Astrocyte (in vitro differentiated cells and primary cell): ENCODE measurements at regions not wholly inside any gene's neighbourhood (a gene's known extent, or its start where the extent isn't known, plus 50 kb on each side); places are given as distances from the start of the nearest gene placed in this dataset.

Source experiments
- DNase-seq: peaks from one replicate; pipeline ENCODE4 v3.0.0-alpha.2; 2010; ENCODE audit warnings: low read depth
- FAIRE-seq: peaks from 2 replicates; lab custom pipeline; 2011; peaks lifted over from hg19 to GRCh38; lab: Jason Lieb, UNC
- H2AFZ ChIP-seq: 2 replicates; pipeline ENCODE4 v1.6.0; 2012; ENCODE audit warnings: low read depth, low read length, inconsistent platforms
- H3K27ac ChIP-seq: 2 replicates; pipeline ENCODE4 v1.5.1; 2011; ENCODE audit warnings: low read depth, low read length, inconsistent platforms
- H3K27me3 ChIP-seq: 2 replicates; pipeline ENCODE4 v1.6.0; 2011; ENCODE audit warnings: low read length, inconsistent platforms; ENCODE audit not compliant: insufficient read depth
- H3K36me3 ChIP-seq: 2 replicates; pipeline ENCODE4 v1.5.1; 2011; ENCODE audit warnings: low read length, inconsistent platforms; ENCODE audit not compliant: insufficient read depth
- H3K4me1 ChIP-seq: 2 replicates; pipeline ENCODE4 v1.5.1; 2011; ENCODE audit warnings: low read length, inconsistent platforms; ENCODE audit not compliant: insufficient read depth
- H3K4me2 ChIP-seq: 2 replicates; pipeline ENCODE4 v1.6.0; 2012; ENCODE audit warnings: low read length, inconsistent platforms
- H3K4me3 ChIP-seq: 2 replicates; pipeline ENCODE4 v1.5.1; 2011; ENCODE audit warnings: low read depth, mild to moderate bottlenecking, low read length, inconsistent platforms; ENCODE audit not compliant: insufficient read depth
- H3K79me2 ChIP-seq: 2 replicates; pipeline ENCODE4 v1.6.0; 2012; ENCODE audit warnings: mild to moderate bottlenecking, low read length, inconsistent platforms; ENCODE audit not compliant: insufficient read depth
- H3K9ac ChIP-seq: 2 replicates; pipeline ENCODE4 v1.6.0; 2012; ENCODE audit warnings: mild to moderate bottlenecking, low read length, inconsistent platforms
- H3K9me3 ChIP-seq: 2 replicates; pipeline ENCODE4 v1.5.1; 2012; ENCODE audit warnings: low read depth, mild to moderate bottlenecking, low read length, inconsistent platforms; ENCODE audit not compliant: insufficient read depth
- H4K20me1 ChIP-seq: 2 replicates; pipeline ENCODE4 v1.6.0; 2012; ENCODE audit warnings: low read length, inconsistent platforms; ENCODE audit not compliant: insufficient read depth
- H3K27ac Mint-ChIP-seq: one replicate; pipeline ENCODE4 v1.8.0; 2021; ENCODE audit warnings: mild to moderate bottlenecking, mixed read lengths; ENCODE audit not compliant: unreplicated experiment
- H3K27me3 Mint-ChIP-seq: one replicate; pipeline ENCODE4 v1.8.0; 2021; ENCODE audit warnings: low read depth, mixed read lengths; ENCODE audit not compliant: unreplicated experiment
- H3K36me3 Mint-ChIP-seq: one replicate; pipeline ENCODE4 v1.8.0; 2021; ENCODE audit warnings: low read depth, mixed read lengths; ENCODE audit not compliant: unreplicated experiment
- H3K4me1 Mint-ChIP-seq: one replicate; pipeline ENCODE4 v1.8.0; 2021; ENCODE audit warnings: low read depth, mixed read lengths; ENCODE audit not compliant: unreplicated experiment
- H3K4me3 Mint-ChIP-seq: one replicate; pipeline ENCODE4 v1.8.0; 2021; ENCODE audit warnings: mild to moderate bottlenecking, moderate library complexity, mixed read lengths; ENCODE audit not compliant: unreplicated experiment
- H3K9me3 Mint-ChIP-seq: one replicate; pipeline ENCODE4 v1.8.0; 2021; ENCODE audit warnings: mild to moderate bottlenecking, mixed read lengths; ENCODE audit not compliant: unreplicated experiment
- EZH2 ChIP-seq: IDR thresholded peaks from 2 replicates; pipeline ENCODE4 v1.6.1; 2012; ENCODE audit warnings: mild to moderate bottlenecking, low read length, inconsistent platforms; ENCODE audit not compliant: insufficient read depth
- TF ChIP-seq, protein P1 (sequence below): IDR thresholded peaks from 2 replicates; pipeline ENCODE4 v1.5.1; 2011; ENCODE audit warnings: low read depth, mild to moderate bottlenecking, inconsistent platforms, low read length, moderate library complexity; ENCODE audit not compliant: insufficient read depth

DNA sequence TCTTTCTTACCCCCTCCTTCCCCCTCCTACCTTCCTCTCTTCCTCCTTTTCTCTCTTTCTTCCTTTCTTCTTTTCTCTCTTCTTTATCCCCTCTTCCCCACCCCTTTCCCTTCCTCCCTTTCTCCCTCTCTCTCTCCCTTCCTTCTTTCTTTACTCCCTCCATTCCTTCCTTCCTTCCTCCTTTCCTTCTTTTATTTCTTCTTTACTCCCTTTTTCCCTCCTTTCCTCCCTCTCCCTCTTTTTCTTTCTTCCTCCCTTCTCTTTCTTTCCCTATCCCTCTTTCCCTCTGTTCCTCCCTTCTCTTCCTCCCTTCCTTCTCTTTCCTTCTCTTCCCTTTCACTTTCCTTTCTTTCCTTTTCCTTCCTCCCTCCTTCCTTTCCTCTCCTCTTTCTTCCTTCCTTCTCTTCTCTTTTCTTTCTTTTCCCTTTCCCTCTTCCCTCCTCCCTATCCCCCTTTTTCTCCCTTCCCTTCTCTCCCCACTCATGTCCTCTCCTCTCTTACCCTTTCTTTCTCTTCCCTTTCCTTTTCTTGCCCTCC is 302.3 kb upstream of the TBX3 start:
- Histone ChIP-seq H3K4me3 (no peak overlapping the region), H4K20me1 (no peaks in the 10 kb centered on the region), H3K36me3 (no peaks in the 10 kb centered on the region), H3K4me2 (no peak overlapping the region), H3K4me1 (no peaks in the 10 kb centered on the region), H3K79me2 (no peaks in the 10 kb centered on the region), H3K9me3 (no peaks in the 10 kb centered on the region), H3K27ac (no peak overlapping the region), H3K9ac (no peak overlapping the region), H2AFZ (no peak overlapping the region), H3K27me3 (no peaks in the 10 kb centered on the region)
- Mint-ChIP-seq H3K9me3 (peaks cover 1% of the 10 kb centered on the region), H3K4me3 (no peak overlapping the region), H3K27ac (no peak overlapping the region), H3K27me3 (peaks cover 17% of the 10 kb centered on the region), H3K4me1 (no peaks in the 10 kb centered on the region), H3K36me3 (no peaks in the 10 kb centered on the region)
- TF ChIP-seq EZH2 = no peak
- TF ChIP-seq, protein P1, sequence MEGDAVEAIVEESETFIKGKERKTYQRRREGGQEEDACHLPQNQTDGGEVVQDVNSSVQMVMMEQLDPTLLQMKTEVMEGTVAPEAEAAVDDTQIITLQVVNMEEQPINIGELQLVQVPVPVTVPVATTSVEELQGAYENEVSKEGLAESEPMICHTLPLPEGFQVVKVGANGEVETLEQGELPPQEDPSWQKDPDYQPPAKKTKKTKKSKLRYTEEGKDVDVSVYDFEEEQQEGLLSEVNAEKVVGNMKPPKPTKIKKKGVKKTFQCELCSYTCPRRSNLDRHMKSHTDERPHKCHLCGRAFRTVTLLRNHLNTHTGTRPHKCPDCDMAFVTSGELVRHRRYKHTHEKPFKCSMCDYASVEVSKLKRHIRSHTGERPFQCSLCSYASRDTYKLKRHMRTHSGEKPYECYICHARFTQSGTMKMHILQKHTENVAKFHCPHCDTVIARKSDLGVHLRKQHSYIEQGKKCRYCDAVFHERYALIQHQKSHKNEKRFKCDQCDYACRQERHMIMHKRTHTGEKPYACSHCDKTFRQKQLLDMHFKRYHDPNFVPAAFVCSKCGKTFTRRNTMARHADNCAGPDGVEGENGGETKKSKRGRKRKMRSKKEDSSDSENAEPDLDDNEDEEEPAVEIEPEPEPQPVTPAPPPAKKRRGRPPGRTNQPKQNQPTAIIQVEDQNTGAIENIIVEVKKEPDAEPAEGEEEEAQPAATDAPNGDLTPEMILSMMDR = no peak
- FAIRE-seq (no peak), DNase-seq (no peak)

DNA sequence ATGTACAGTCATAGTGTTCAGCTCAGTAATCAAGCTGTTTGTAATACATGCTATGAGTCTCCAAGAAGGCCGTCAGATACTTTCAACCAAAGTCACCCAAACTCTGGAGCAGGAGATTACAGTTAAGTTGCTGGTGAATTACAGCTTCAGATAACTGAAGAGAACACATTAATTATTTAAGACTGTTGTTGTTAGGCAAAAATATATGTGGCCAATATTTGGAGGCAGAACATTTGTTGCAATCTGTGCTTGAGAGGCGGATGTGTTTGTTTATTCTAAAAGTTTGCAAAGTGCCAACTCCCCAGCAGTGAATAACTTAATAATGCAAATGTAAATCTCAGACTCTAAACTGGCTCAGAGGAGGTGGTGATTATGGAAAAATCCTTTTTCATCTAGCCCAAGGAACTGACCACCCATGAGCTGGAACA is 300.7 kb upstream of the TBX3 start:
- Mint-ChIP-seq H3K27me3 (peaks cover 17% of the 10 kb centered on the region), H3K4me1 (no peaks in the 10 kb centered on the region)

DNA sequence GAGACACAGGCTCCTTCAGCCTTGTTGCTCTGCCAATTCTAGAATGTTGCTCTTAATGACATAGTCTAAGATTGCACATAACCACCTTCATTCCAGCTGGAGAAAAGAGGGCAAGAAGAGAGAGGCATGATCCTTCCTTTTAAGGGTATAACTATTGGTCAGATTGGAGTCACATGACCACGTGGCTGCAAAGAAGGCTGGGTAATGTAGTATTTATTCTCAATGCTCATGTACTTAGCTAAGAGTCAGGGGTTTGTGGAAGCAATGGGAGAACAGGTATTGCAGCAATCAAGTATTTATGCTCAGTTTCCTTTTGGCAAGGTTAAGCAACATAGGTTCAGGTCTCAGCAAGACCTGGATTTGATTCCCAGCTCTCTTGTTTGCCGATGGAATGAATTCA is 298.8 kb upstream of the TBX3 start:
- no peaks in the 10 kb centered on the region for H3K27me3 ChIP-seq
- H3K4me3 Mint-ChIP-seq = no peak overlapping the region
- FAIRE-seq (no peak), DNase-seq (no peak)
- H3K4me1 Mint-ChIP-seq = no peaks in the 10 kb centered on the region
- H3K36me3 Mint-ChIP-seq = no peaks in the 10 kb centered on the region
- no peak overlapping the region for H3K27ac ChIP-seq
- no peaks in the 10 kb centered on the region for H3K36me3 ChIP-seq
- no peaks in the 10 kb centered on the region for H3K9me3 ChIP-seq
- no peak overlapping the region for H3K4me2 ChIP-seq
- no peak overlapping the region for H2AFZ ChIP-seq
- H4K20me1 ChIP-seq = no peaks in the 10 kb centered on the region
- no peak for TF ChIP-seq EZH2
- TF ChIP-seq, protein P1 = no peak
- no peak overlapping the region for H3K4me3 ChIP-seq
- H3K9me3 Mint-ChIP-seq = peaks cover 1% of the 10 kb centered on the region
- no peaks in the 10 kb centered on the region for H3K4me1 ChIP-seq
- no peak overlapping the region for H3K27ac Mint-ChIP-seq
- peaks cover 17% of the 10 kb centered on the region for H3K27me3 Mint-ChIP-seq
- H3K79me2 ChIP-seq = no peaks in the 10 kb centered on the region
- H3K9ac ChIP-seq = no peak overlapping the region

More for the DNA sequence above, 300.7 kb upstream of the TBX3 start:
- DNase-seq (no peak), FAIRE-seq (no peak)
- Histone ChIP-seq H3K27ac (no peak overlapping the region), H3K27me3 (no peaks in the 10 kb centered on the region), H3K9me3 (no peaks in the 10 kb centered on the region), H2AFZ (no peak overlapping the region), H4K20me1 (no peaks in the 10 kb centered on the region), H3K36me3 (no peaks in the 10 kb centered on the region), H3K4me3 (no peak overlapping the region), H3K79me2 (no peaks in the 10 kb centered on the region), H3K4me1 (no peaks in the 10 kb centered on the region), H3K4me2 (no peak overlapping the region), H3K9ac (no peak overlapping the region)
- no peaks in the 10 kb centered on the region for H3K36me3 Mint-ChIP-seq
- peaks cover 1% of the 10 kb centered on the region for H3K9me3 Mint-ChIP-seq
- no peak overlapping the region for H3K4me3 Mint-ChIP-seq
- no peak overlapping the region for H3K27ac Mint-ChIP-seq
- TF ChIP-seq EZH2 = no peak
- TF ChIP-seq, protein P1 = no peak
